ENCODE measurements at regions not wholly inside any gene's neighbourhood (a gene's known extent, or its start where the extent isn't known, plus 50 kb on each side); places are given as distances from the start of the nearest gene placed in this dataset.

DNA sequence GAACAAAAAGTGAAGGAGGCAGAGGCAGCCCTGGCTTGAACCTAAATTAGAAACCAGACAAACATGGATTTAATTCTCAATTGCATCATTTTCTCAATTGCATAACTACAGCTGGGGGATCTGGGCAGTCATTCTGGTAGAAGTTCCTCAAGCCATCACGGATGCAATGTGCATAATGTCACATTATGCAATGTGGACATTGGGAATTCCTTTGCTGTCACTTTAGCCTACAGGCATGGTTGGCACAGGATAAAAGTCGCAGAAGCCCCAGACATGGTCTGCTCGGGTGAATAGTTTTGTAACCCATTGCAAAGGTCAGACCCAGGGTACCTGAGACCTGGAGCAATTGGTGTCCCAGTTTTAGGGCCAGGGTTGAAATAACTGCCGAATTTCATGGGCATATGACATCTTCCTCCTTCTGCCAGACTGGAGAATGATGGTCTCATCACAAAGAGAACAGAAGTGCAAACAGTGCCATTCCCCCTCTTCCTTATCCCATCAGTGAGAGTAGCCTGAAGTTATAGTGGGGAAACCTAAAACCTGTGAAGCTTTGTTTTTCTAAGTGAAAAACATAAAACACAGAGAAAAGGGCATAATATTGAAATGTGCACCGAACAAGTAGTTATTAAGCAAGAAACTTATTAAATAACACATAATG is 290.8 kb downstream of the MSX2 start:
- Histone ChIP-seq H3K9ac (ENCODE audit: low read depth, low read length) (no peak overlapping the region), H3K9me3 (ENCODE audit: control insufficient read depth, insufficient read depth, low read length) (no peaks in the 10 kb centered on the region), H3K27me3 (ENCODE audit: control insufficient read depth, insufficient read depth, low read length) (no peaks in the 10 kb centered on the region), H3K36me3 (ENCODE audit: control insufficient read depth, insufficient read depth, low read length) (no peaks in the 10 kb centered on the region), H3K4me1 (ENCODE audit: control insufficient read depth, insufficient read depth, low read length) (no peaks in the 10 kb centered on the region), H3K4me3 (ENCODE audit: low read depth, low read length) (no peak overlapping the region)

GRCh38 chr5:175013251-175013650 is 288.9 kb downstream of the MSX2 start:
- Histone ChIP-seq H3K27me3 (ENCODE audit: control insufficient read depth, insufficient read depth, low read length) (no peaks in the 10 kb centered on the region), H3K4me3 (ENCODE audit: low read depth, low read length) (no peak overlapping the region), H3K9ac (ENCODE audit: low read depth, low read length) (no peak overlapping the region), H3K9me3 (ENCODE audit: control insufficient read depth, insufficient read depth, low read length) (no peaks in the 10 kb centered on the region), H3K4me1 (ENCODE audit: control insufficient read depth, insufficient read depth, low read length) (no peaks in the 10 kb centered on the region), H3K36me3 (ENCODE audit: control insufficient read depth, insufficient read depth, low read length) (no peaks in the 10 kb centered on the region)

- Histone ChIP-seq H3K36me3 (ENCODE audit: control insufficient read depth, insufficient read depth, low read length) (no peaks in the 10 kb centered on the region), H3K27me3 (ENCODE audit: control insufficient read depth, insufficient read depth, low read length) (no peaks in the 10 kb centered on the region), H3K9me3 (ENCODE audit: control insufficient read depth, insufficient read depth, low read length) (no peaks in the 10 kb centered on the region), H3K9ac (ENCODE audit: low read depth, low read length) (no peak overlapping the region), H3K4me3 (ENCODE audit: low read depth, low read length) (no peak overlapping the region), H3K4me1 (ENCODE audit: control insufficient read depth, insufficient read depth, low read length) (no peaks in the 10 kb centered on the region)
Observed at GRCh38 chr5:175012267-175012666, 287.9 kb downstream of the MSX2 start.

DNA sequence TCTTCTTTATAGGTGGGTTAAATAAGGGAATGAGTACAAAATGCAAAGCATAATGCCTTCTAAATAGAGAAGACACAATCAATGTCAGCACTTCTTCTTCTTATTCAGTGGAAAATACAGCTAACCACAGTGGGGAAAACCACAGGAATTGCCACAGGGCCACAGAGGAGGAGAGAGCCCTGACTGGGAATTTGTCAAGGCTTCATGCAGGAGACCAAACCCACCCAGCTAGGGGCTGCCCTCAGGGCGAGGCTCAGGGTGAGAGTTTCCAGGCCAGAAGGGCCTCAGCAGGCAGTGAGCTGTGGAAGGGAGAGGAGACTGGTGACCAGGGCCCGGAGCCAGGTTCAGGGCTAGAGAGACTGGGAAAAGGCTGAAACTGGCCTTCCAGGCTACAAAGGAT is 279.1 kb downstream of the MSX2 start:
- Histone ChIP-seq H3K9me3 (ENCODE audit: control insufficient read depth, insufficient read depth, low read length) (no peaks in the 10 kb centered on the region), H3K4me1 (ENCODE audit: control insufficient read depth, insufficient read depth, low read length) (no peaks in the 10 kb centered on the region), H3K27me3 (ENCODE audit: control insufficient read depth, insufficient read depth, low read length) (peaks cover 3% of the 10 kb centered on the region), H3K36me3 (ENCODE audit: control insufficient read depth, insufficient read depth, low read length) (no peaks in the 10 kb centered on the region), H3K4me3 (ENCODE audit: low read depth, low read length) (no peak overlapping the region), H3K9ac (ENCODE audit: low read depth, low read length) (no peak overlapping the region)

- peaks cover 3% of the 10 kb centered on the region for H3K27me3 ChIP-seq (ENCODE audit: control insufficient read depth, insufficient read depth, low read length)
- H3K4me1 ChIP-seq (ENCODE audit: control insufficient read depth, insufficient read depth, low read length) = no peaks in the 10 kb centered on the region
- no peaks in the 10 kb centered on the region for H3K36me3 ChIP-seq (ENCODE audit: control insufficient read depth, insufficient read depth, low read length)
- H3K4me3 ChIP-seq (ENCODE audit: low read depth, low read length) = no peak overlapping the region
- no peak overlapping the region for H3K9ac ChIP-seq (ENCODE audit: low read depth, low read length)
- no peaks in the 10 kb centered on the region for H3K9me3 ChIP-seq (ENCODE audit: control insufficient read depth, insufficient read depth, low read length)
Observed at GRCh38 chr5:175001876-175002645, 277.7 kb downstream of the MSX2 start.

DNA sequence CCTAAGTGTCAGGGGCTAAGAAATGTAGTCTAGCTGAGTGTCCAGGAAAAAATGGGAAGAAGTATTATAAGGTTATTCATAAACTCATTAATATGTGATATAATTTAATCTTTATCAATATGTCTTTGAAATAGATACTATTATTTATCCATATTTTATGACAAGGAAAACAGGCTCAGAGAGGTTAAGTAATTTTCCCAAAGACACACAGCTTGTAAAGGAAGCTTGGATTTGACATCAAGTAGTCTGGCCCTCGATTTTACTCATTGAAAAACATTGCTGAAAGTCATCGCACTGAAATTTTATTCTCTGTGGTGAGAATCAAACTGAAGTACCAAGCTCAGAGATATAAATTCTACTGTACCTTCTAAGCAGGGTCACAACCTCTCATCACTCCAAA is 276.9 kb downstream of the MSX2 start:
- no peak overlapping the region for H3K4me3 ChIP-seq (ENCODE audit: low read depth, low read length)
- no peaks in the 10 kb centered on the region for H3K4me1 ChIP-seq (ENCODE audit: control insufficient read depth, insufficient read depth, low read length)
- H3K9me3 ChIP-seq (ENCODE audit: control insufficient read depth, insufficient read depth, low read length) = no peaks in the 10 kb centered on the region
- no peaks in the 10 kb centered on the region for H3K36me3 ChIP-seq (ENCODE audit: control insufficient read depth, insufficient read depth, low read length)
- no peak overlapping the region for H3K9ac ChIP-seq (ENCODE audit: low read depth, low read length)
- H3K27me3 ChIP-seq (ENCODE audit: control insufficient read depth, insufficient read depth, low read length) = peaks cover 3% of the 10 kb centered on the region

GRCh38 chr5:174999581-174999980 is 275.2 kb downstream of the MSX2 start:
- Histone ChIP-seq H3K27me3 (ENCODE audit: control insufficient read depth, insufficient read depth, low read length) (peaks cover 3% of the 10 kb centered on the region), H3K9me3 (ENCODE audit: control insufficient read depth, insufficient read depth, low read length) (no peaks in the 10 kb centered on the region), H3K4me3 (ENCODE audit: low read depth, low read length) (no peak overlapping the region), H3K4me1 (ENCODE audit: control insufficient read depth, insufficient read depth, low read length) (no peaks in the 10 kb centered on the region), H3K36me3 (ENCODE audit: control insufficient read depth, insufficient read depth, low read length) (no peaks in the 10 kb centered on the region), H3K9ac (ENCODE audit: low read depth, low read length) (no peak overlapping the region)

DNA sequence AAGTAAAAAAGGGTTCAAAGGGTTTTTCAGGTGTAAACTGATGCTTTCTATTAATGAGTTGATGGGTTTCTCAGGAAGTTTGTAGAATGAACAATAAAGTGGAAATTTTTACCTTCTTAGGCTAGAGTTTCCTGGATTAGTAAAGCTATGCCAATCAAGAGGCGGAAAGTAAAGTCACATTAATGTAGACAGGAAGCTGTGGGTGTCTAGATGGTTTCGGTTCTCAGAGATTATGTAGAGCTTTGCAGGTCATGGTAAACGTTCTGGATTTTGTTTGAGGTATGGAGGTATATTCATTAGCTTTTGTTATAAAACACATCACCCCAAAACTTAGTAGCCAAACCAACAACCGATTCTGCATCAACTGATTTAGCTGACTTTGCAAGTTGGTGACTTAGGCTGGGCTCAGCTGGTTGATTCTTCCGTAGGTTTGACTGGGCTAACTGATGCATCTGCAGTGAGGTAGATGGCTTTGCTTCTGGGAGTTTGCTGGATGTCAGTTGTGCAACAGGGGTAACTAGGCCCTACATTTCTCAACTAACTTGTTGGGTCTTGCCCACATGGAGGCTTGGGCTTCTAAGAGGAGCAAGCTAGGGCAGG is 273.8 kb downstream of the MSX2 start:
- Histone ChIP-seq H3K4me1 (ENCODE audit: control insufficient read depth, insufficient read depth, low read length) (no peaks in the 10 kb centered on the region), H3K9me3 (ENCODE audit: control insufficient read depth, insufficient read depth, low read length) (no peaks in the 10 kb centered on the region), H3K27me3 (ENCODE audit: control insufficient read depth, insufficient read depth, low read length) (peaks cover 3% of the 10 kb centered on the region), H3K9ac (ENCODE audit: low read depth, low read length) (no peak overlapping the region), H3K4me3 (ENCODE audit: low read depth, low read length) (no peak overlapping the region), H3K36me3 (ENCODE audit: control insufficient read depth, insufficient read depth, low read length) (no peaks in the 10 kb centered on the region)

DNA sequence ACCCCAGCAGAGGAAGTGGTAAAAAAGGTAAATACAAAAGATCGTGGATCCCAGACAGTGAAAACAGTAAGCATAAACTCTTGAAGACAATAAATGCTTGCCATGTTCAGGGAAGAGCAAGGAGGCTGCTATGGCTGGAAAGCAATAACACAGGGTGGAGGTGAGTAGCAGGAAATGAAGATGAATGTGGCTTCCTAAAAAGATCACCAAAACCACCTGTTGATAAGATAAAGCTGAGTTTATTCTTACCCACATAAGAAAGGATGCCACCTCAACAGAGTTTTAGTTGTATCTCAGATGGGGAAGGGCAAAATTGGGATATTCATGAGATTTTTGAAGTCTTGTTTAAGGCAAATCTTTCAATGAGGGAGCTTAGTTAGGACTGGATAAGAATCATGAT is 273.3 kb downstream of the MSX2 start:
- Histone ChIP-seq H3K9ac (ENCODE audit: low read depth, low read length) (no peak overlapping the region), H3K9me3 (ENCODE audit: control insufficient read depth, insufficient read depth, low read length) (no peaks in the 10 kb centered on the region), H3K4me1 (ENCODE audit: control insufficient read depth, insufficient read depth, low read length) (no peaks in the 10 kb centered on the region), H3K4me3 (ENCODE audit: low read depth, low read length) (no peak overlapping the region), H3K36me3 (ENCODE audit: control insufficient read depth, insufficient read depth, low read length) (no peaks in the 10 kb centered on the region), H3K27me3 (ENCODE audit: control insufficient read depth, insufficient read depth, low read length) (peaks cover 3% of the 10 kb centered on the region)

DNA sequence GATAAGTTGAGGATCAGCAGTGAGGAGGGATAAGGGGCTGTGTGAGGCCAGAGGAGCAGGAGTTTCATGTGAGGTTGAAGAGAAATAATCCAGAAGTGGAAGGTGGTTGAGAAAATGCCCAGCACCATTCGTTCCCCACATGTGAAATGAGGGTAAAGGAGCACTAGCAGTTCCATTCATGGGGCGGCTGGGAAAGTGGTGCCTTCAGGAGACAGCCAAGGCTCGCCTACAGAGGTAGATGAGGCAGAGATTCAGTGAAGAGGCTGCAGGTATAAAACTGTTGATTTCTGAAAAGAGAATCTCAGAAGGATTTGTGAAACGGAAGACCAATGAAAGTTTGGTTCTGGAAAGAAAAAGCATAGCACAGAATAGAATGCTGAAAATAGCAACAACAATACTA is 272.6 kb downstream of the MSX2 start:
- Histone ChIP-seq H3K4me1 (ENCODE audit: control insufficient read depth, insufficient read depth, low read length) (no peaks in the 10 kb centered on the region), H3K9ac (ENCODE audit: low read depth, low read length) (no peak overlapping the region), H3K27me3 (ENCODE audit: control insufficient read depth, insufficient read depth, low read length) (peaks cover 3% of the 10 kb centered on the region), H3K36me3 (ENCODE audit: control insufficient read depth, insufficient read depth, low read length) (no peaks in the 10 kb centered on the region), H3K9me3 (ENCODE audit: control insufficient read depth, insufficient read depth, low read length) (no peaks in the 10 kb centered on the region), H3K4me3 (ENCODE audit: low read depth, low read length) (no peak overlapping the region)

- Histone ChIP-seq H3K27me3 (ENCODE audit: control insufficient read depth, insufficient read depth, low read length) (peaks cover 3% of the 10 kb centered on the region), H3K9me3 (ENCODE audit: control insufficient read depth, insufficient read depth, low read length) (no peaks in the 10 kb centered on the region), H3K9ac (ENCODE audit: low read depth, low read length) (no peak overlapping the region), H3K4me1 (ENCODE audit: control insufficient read depth, insufficient read depth, low read length) (no peaks in the 10 kb centered on the region), H3K4me3 (ENCODE audit: low read depth, low read length) (no peak overlapping the region), H3K36me3 (ENCODE audit: control insufficient read depth, insufficient read depth, low read length) (no peaks in the 10 kb centered on the region)
Observed at GRCh38 chr5:174995827-174996226, 271.4 kb downstream of the MSX2 start.

DNA sequence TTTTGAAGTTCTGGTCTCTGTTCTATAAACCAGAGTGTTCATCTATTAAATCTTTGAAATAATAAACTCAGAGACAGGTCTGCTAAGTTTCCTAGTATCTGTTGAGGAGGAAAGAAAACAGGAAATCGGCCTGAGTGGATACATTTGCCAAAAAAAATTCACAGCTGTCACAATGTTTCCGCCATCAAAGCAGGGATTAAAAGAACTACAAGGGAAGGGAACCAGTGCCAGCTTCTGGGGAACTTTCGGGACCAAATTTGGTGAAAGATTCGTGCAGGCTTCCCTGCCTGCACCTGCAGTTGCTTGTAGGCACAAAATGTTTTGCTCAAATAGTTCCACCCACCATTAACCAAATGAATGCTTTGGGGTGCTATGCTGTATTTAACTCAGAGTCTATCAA is 267.5 kb downstream of the MSX2 start:
- no peaks in the 10 kb centered on the region for H3K9me3 ChIP-seq (ENCODE audit: control insufficient read depth, insufficient read depth, low read length)
- no peaks in the 10 kb centered on the region for H3K36me3 ChIP-seq (ENCODE audit: control insufficient read depth, insufficient read depth, low read length)
- H3K4me3 ChIP-seq (ENCODE audit: low read depth, low read length) = no peak overlapping the region
- H3K9ac ChIP-seq (ENCODE audit: low read depth, low read length) = no peak overlapping the region
- H3K4me1 ChIP-seq (ENCODE audit: control insufficient read depth, insufficient read depth, low read length) = no peaks in the 10 kb centered on the region
- H3K27me3 ChIP-seq (ENCODE audit: control insufficient read depth, insufficient read depth, low read length) = no peaks in the 10 kb centered on the region

Data from iPS-15b (cell line).